HT1080 (cell line): ENCODE measurements at regions not wholly inside any gene's neighbourhood (a gene's known extent, or its start where the extent isn't known, plus 50 kb on each side); places are given as distances from the start of the nearest gene placed in this dataset.
"Not testable (repeated sequence)": the region's sequence is repeated elsewhere in the genome, so short reads cannot be mapped to it uniquely, and the experiment has no call there.

Experiments
- DNase-seq: peaks from one replicate; pipeline ENCODE4 v3.0.0-alpha.2; 2015; ENCODE audit warnings: low read depth

DNA sequence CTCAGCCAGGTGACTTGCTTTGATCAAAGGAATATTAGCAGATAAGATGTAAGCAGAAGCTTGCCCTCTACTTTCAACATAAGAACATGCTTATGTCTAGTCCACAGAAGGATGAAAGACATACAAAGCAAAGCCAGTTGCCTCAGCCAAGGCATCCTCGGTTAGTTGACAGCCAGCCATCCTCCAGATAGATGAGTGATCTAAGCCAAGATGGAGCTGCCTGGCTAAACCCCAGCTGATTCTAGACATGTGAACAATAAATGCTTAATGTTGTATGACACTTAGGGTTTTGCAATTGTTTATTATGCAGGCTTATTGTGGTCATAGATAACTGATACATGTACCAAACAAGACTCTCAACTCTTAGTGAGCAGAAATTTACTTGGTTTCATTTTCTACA, 157.6 kb upstream of the TMTC2 start:
- DNase-seq, result no peak

DNA sequence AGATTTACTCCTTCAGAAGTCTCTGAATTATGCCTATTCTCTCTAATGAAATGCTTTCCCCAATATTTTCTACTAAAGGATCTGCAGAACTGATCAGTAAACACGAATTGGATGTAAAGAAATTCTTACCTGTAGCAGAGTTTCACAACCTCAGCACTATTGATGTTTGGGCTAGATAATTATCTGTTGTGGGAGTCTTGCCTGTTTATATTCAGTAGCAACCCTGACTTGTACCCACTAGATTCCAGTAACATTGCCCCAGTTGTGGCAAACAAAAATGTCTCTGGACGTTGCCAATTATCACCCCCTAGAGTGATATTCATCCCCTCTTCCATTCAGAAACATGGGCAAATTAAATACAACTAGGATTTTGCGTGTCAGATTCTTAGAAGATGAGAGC, 156.8 kb upstream of the TMTC2 start:
- no peak for DNase-seq

DNA sequence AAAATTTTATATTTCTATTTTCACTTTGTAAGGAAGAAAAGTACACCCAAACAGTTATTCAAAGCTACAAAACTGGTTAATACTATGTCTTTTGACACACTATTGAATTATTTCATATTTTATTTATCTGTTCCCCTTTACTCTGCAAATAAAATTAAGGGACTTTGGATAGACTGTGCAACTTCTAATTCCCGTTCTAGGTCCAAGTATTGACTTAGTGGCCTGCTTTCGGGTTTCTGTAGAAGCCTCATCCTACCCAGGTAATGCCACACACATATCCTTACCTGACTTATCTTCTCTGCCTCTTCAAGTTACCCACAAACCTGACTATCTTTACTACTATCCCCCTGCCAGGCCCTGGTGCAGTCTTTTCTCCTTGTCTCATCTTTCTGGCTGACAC, 156.3 kb upstream of the TMTC2 start:
- DNase-seq, result no peak

DNA sequence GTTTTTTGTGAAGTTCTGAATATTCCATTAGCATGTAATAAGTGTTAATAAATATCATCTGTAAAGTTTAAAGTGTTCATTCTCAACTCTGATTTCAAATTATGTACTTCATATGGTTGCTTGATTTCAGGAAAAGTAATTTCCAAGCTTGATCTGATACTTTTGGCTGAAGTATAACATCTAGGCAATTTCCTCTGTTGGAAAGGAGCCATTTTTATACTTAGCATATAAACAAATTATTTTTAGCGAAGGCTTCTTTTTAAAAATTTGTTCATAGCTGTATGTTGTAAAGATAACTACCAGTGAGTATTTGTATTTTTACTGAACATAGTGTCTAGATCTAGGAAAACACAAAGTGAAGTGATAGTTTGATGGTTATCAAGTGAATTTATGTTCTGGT, 153.4 kb upstream of the TMTC2 start:
- DNase-seq, result no peak

DNA sequence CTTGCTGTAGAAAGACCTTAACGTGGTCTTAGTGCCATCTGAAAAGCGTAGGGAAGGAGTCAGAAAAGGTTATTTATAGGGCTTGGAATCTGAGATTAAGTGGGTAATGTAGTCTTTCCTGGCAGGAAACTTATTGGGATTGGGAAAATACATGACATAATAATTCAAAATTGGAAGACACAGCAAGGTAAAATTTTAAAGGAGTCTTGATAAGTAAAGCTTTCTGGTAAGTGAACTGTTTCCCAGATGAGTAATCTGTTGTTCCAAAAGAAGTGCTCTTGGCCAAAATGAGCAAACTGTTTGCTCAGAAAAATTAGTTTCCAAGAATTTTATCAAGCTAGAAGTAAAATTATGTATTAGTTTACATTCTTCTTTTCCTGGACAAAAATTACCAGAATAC, 149.3 kb upstream of the TMTC2 start:
- DNase-seq, result no peak

DNA sequence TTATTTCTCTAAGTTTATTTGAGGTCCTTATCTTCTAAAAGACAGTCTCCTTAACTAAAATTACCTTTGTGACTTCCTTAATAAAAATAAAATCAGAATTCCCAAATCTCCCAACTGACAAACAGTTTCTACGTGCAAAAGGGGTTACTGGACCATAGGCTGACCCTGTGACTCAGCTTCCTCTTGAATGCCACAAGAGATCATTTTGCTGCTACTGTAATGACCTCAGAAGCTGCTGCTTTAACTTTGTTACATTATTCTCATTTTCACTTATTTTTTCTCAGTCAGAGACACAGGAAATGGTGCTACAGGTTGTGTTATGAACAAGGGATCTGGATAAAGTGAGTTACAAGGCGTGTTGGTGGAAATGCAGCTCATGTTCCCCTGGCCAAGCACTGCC, 132.2 kb upstream of the TMTC2 start:
- DNase-seq, result peak; percentile 60

DNA sequence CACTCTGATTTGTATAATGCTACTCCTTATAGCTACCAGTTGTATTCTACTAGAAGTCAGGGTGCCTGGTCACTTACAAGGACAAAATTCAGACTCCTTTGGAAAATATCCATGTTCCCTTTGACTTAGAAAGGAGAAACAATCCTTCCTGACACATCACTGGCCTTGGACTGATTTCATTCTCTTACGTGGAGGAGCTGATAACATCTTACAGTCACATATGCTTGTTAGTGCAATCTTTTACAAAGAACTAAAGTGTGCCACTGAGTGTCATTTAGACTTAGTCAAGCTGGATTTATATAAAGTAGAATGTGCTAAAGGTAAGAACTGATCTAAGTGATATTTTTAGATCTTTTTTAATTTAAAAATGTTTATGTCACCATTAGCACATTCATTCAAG, 131.0 kb upstream of the TMTC2 start:
- DNase-seq, result no peak

DNA sequence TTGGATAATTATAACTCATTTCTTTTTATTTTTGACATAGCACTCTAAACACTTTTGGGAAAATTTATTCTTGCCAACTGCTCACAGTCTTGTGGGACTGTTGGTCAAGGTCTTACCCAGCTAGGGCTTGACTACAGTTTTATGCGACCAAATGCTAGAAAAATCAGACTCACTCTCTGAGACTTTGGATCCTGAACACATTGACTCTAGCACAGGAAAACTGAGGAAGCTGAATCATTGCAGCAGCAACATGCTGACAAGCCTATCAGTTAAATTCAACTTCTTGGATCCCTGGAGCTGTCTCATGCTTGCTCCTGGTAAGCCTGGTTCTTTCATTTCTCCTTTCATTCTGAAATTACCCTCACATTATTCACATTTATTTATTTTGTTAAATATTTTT, 120.7 kb upstream of the TMTC2 start:
- peak; percentile 6 for DNase-seq

DNA sequence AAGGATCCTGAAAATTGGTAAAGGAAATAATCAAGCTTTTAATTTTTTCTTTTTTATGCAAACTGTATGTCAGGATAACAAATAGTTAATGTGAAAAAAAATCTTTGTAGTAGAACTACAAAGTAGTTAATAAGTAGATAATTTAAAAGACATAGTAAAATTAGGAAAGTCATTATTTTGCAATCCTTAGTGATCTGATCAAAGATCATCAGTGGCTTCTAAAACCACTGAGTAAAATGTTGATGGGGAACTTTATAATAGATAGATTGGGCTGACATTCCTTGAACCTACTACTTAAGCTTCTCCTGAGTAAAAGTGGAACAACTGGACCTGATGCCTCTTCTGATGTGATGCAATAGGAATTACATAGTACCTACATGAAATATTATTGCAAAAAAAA, 119.0 kb upstream of the TMTC2 start:
- no peak for DNase-seq

DNA sequence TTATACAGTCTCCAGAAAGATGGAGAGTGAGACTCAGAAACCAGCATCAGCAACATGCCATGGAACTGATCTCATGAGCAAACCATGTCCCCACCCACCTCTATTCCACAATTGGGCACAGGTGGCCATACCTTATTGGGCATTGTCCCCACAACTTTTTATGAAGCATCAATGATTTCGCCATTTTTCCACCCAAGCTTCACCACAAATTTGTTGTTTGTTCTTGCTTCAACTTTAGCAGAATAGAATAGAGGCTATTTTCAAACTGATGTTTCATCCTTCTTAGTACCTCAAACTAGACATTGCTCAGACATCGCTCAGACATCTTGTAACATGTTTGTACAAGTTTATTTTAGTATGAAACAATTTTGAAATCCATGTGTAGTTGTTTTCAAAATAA, 112.5 kb upstream of the TMTC2 start:
- DNase-seq, result no peak

DNA sequence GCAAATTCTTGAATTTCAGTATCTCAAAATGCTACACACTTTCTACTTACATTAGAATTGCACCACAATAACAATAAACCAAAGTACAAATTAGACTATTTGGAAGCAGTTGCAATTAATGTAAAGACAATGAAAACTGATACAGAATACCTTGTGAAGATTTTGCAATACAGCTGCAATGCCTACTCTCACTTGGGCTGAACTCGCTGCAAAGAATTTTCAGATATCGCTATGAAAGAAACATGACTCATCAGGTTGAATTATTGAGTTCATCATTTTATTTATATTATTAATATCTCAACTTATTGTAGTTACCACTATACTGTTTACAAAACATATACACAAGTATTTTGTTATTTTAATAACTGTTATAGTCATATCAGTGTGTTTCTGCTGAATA, 108.0 kb upstream of the TMTC2 start:
- DNase-seq, result no peak

DNA sequence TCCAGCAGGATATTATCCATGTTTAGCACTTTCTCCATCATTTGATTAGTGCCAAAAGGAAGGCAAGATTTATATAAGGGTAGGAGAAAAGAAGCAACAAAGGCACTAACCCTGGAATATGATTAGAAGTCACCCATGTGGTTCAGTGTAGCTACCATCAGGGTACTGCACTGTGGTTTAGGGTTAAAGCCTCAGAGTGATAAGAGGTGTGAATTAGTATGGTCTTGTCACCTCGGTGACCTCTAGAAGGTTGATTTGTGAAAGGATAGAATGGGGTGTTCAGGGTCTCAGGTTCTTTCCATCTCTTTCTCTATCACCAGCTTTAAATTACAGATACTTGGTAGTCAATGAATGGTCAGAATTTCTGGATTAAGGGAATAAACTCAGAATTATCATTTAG, 103.0 kb upstream of the TMTC2 start:
- DNase-seq, result no peak

DNA sequence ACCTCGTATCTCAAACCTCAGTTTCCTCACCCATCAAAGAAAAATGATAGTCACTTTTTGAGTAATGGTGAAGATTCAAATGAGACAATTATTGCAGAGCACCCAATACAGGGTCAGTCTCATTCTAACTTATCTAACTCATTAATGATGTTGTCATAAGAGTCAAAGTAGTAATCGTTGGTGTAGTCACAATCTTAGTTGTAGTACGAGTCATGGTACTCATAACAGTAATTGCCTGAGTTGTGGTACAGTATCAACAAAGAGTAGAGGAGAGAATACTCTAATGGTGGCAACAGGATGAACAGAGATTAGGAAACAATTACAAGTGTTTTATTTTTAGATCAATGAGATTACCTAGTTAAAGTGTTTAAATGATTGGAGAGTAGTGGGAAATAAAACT, 93.6 kb upstream of the TMTC2 start:
- DNase-seq, result no peak

DNA sequence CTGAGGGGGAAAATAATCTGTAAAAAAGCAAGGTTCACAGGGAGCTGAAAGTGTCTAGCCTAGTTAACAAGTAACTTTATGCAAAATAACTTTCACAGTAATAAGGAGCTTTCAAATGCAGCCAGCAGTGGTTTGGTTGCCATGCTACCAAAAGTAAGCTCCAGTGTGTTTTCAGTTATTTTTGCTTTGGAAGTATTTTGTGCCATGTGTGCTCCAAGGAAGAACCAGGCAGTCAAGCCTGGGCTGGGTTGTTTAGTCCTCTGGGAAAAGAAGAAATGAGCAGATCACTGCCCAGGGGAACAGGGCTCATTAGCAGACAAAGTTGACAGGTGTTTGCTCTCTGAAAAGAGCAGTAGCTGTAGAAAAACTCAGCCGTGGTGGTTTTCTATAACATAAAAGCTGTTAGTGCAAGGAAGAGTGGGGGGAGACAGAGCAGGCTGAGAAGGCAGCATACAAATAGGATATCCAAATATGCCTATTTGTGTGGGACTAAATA, 92.8 kb upstream of the TMTC2 start:
- DNase-seq, result no peak

DNA sequence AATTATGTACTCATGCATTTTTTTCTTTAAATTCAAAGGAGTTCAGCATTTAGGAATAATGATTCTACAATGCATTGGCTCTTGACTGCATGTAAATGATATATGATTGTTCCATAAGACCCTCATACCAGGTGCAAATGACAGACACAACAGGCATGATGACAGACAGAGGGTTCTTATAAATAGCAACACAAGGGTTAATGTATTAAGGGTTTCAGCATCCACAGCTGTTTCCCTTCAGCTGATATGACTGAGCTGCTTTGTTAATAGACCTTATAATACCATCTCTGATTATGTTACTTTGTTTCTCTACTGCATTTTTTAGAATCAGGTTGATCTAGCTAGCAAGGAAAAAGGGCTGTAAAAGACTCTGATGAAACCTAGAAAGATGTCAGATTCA, 90.8 kb upstream of the TMTC2 start:
- DNase-seq, result no peak

DNA sequence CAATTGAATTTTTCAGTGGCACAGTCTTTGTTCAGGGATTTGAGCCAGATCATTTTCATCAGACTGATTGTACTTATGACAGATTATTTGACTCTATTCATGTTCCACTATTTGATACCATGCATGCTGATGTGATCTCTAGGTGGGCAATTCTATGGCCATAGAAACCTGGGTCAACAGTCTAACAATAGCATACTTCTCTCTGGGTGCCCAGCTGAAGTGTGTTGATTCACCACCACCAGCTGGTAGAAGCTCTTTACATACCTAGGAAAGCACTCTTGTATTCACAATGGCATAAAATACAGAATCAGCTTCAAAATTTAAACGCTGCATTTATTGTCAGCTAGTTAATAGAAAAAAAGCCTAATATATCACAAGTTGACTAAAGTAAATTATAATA, 90.2 kb upstream of the TMTC2 start:
- DNase-seq, result no peak

DNA sequence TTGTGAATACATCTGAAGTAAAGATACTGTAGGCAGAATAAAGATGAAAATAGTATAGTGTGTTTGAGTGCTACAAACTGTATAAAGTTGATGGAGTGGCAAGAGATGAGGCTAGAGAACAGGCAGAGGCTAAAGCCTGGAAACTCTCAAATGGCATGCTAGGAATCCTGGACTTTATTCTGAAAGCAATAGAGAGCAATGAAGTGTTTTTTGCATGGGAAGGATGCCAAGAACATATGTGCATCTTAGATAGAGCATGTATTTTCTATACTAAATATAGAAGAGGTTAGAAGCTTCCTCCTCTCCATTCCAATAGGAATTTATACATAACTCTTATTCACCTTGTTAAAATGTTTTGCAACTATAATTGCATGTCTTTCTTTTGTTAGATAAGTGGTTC, 86.3 kb upstream of the TMTC2 start:
- DNase-seq, result no peak

DNA sequence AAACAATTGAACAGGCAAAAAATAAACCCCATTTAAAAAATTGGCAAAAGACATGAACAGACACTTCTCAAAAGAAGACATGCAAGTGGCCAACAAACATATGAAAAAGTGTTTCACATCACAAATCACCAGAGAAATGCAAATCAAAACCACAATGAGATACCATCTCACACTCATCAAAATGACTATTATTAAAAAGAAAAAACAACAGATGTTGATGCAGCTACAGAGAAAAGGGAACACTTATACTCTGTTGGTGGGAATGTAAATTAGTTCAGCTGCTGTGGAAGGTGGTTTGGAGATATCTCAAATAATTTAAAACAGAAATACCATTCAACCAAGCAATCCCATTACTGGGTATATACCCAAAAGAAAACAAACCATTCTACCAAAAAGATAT, 83.1 kb upstream of the TMTC2 start:
- DNase-seq, result not testable (repeated sequence)

DNA sequence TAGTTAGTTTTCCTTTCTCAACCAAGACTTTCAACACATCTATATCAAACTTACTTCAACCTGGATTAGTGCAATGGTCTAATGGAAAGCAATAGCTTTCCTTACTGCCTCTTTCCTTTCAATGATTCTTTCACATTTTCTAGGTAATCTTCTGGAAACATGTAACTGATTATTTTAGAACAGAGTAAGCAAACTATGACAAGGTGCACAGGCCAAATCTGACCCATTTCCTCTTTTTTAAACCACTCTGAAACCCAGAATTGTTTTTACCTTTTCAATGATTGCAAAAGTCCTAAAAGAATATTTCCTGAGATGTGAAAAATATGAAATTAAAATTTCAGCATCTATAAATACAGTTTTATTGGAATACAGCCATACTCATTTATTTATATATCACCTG, 81.6 kb upstream of the TMTC2 start:
- DNase-seq, result no peak

DNA sequence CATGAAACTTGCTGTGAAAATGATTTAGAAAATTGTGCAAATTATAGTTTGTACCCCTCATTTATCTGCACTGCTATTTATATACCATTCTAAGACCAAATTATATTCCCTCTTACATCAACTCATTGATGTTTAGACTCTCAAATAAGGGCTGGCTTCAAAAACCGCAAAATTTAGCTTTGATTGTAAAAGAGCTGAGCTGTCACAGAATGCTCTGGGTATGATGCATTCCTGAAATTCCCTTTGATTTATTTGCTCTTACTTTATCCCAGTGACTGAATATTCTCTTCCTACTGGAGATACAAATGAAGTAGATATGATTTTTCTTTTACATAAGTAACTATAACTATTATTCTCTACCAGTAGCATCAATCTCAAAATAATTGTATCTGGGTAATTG, 78.0 kb upstream of the TMTC2 start:
- peak; percentile 69 for DNase-seq

DNA sequence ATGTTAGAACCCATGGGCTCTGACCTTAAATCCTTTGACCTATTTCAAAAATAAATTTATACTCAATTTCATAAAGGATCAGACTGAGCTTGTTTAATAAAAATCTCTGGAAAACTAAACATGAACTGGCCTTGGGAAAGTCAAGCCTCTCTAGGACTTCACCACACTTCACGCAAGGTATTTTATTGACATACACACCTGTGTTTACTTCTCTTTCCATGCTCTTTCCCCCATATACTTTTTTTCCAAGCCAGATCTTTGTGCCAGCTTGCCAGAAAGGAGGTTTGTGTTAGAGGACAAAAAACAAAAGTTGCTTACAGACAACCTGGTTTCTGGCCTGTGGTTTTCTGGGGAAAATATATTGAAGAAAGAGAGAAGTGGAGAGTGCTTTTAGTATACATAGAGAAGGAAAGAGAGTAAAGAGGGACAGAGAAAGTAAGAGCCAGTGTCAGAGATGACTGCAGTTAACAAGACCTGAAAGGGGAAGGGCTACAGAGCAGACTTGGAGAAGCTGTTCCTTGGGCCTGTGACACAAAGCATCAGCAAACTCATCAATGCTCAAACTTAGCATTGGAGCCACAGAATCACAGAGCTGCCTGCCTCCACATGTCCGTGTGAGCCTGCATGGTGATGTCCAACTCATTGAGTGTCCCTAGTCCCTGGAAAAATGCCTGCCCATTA, 77.3 kb upstream of the TMTC2 start:
- no peak for DNase-seq

DNA sequence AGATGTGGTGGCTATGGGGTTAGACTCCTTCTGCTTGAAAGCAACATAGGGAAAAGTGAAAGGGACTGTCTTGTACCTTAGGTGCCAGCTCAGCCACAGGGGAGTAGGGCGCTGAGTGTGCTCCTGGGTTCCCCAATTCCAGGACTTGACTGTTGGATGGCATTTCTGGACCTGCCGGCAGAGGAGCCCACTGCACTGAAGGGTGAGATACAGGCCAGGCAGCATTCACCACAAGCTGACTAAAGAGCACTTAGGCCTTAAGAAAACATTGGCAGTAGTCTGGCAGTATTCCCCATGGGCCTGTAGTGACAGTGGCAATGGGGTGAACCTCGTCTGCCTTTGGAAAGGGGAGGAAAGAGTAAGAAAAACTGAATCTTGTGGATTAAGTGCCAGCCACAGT, 67.1 kb upstream of the TMTC2 start:
- DNase-seq, result no peak

DNA sequence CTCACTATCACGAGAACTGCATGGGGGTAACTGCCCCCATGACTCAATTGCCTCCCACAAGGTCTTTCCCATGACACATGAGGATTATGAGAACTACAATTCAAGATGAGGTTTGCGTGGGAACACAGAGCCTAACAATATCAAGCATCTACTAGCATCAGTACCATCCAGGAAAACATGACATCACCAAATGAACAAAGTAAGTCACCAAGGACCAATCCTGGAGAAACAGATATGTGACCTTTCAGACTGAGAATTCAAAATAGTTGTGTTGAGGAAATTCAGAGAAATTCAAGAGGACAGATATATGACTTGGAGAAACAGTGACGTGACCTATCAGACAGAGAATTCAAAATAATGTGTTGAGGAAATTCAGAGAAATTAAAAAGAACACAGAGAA, 65.8 kb upstream of the TMTC2 start:
- DNase-seq, result no peak

DNA sequence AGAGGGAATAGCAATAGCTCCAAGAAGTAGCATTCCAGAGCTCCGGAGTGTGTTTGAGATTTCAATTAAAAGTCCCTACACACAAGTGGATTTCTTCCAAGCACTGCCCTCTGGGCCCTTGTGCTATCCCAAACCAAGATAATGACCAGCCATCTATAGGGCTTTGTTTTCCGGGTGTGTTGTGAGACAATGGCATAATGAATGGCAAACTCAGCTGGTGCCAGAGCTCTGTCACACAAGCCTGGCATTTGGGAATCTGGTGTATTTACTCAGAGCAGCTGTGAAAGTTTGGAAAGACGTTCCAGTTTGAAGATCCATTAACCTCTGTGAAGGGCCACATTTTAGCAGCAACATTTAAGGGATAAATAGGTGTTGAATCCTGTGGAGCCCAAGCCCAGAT, 61.2 kb upstream of the TMTC2 start:
- DNase-seq, result no peak
